Adrenal gland (tissue), 9 donors: ENCODE measurements at regions not wholly inside any gene's neighbourhood (a gene's known extent, or its start where the extent isn't known, plus 50 kb on each side); places are given as distances from the start of the nearest gene placed in this dataset.

Experiments used
- DNase-seq, 7 donors: peaks; one replicate each; pipeline ENCODE4 v3.0.0-alpha.2; 2019 to 2020
- H3K27ac ChIP-seq, 5 donors: fragments of 200-600 bp; sonication (generic) in 4 of 5; 1 replicate in 3 of 5; 2 replicates in 2 of 5; pipeline versions ENCODE4 v1.5.1 to v1.8.0; 2016 to 2020; ENCODE audit warnings: mild to moderate bottlenecking in 1 of 5
- H3K27me3 ChIP-seq: fragments of 200-600 bp; 2 replicates; pipeline ENCODE4 v1.8.0; 2021
- H3K36me3 ChIP-seq, 2 donors: fragments of 200-600 bp; replicated peaks in 1 of 2; 1 replicate in 1 of 2; 2 replicates in 1 of 2; pipeline versions ENCODE4 v1.5.1 to v1.8.0; 2018 to 2022
- H3K4me1 ChIP-seq, 2 donors: fragments of 200-600 bp; replicated peaks in 1 of 2; 1 replicate in 1 of 2; 2 replicates in 1 of 2; pipeline versions ENCODE4 v1.5.1 to v1.8.0; 2018 to 2021
- H3K4me3 ChIP-seq, 4 donors: fragments of 200-600 bp; sonication (generic) in 3 of 4; one replicate each; pipeline ENCODE4 v1.5.1; 2016 to 2018
- H3K9me3 ChIP-seq, 3 donors: fragments of 200-600 bp; sonication (generic) in 1 of 3; replicated peaks in 1 of 3; 1 replicate in 2 of 3; 2 replicates in 1 of 3; pipeline versions ENCODE4 v1.5.1 to v1.8.0; 2016 to 2021
- CTCF ChIP-seq, 6 experiments: fragments of 450-650 bp in 4 of 6; fragments of 200-600 bp in 2 of 6; sonication (generic) in 1 of 6; IDR thresholded peaks; 1 replicate in 5 of 6; 2 replicates in 1 of 6; pipeline versions ENCODE4 v1.5.1 to v1.8.0; 2016 to 2021; ENCODE audit warnings: antibody characterized with exemption in 6 of 6, mild to moderate bottlenecking in 2 of 6, moderate library complexity in 1 of 6
- POLR2A ChIP-seq, 2 donors: fragments of 450-650 bp; IDR thresholded peaks; one replicate each; pipeline ENCODE4 v1.6.1; 2017; ENCODE audit warnings: antibody characterized with exemption in 2 of 2, mild to moderate bottlenecking in 2 of 2, moderate library complexity in 1 of 2
- WGBS, 4 donors: extraction: QIAGEN DNeasy Blood & Tissue Kit in 2 of 4; methylation state at CpG; one replicate each; pipeline versions ENCODE4 v1.1.5 to v1.1.7; 2013 to 2017; 5-methylcytosine and 5-hydroxymethylcytosine counted together
- intact Hi-C, 2 donors: fragments of 100-400 bp; cut with DNase I; formaldehyde crosslinking; loops; one replicate each; pipeline versions ENCODE4 v1.14.1 to v1.15.0; 2022 to 2023
- donor health status: healthy with polysubstance abuse.
- donor health status: Bipolar disorder and iron deficiency.
- donor health status: DM: yes; HTN: yes; CAD: no.
- donor health status: DM: no; HTN: no; CAD: no.
- donor health status: DM: no; HTN: no; CAD: no.

DNA sequence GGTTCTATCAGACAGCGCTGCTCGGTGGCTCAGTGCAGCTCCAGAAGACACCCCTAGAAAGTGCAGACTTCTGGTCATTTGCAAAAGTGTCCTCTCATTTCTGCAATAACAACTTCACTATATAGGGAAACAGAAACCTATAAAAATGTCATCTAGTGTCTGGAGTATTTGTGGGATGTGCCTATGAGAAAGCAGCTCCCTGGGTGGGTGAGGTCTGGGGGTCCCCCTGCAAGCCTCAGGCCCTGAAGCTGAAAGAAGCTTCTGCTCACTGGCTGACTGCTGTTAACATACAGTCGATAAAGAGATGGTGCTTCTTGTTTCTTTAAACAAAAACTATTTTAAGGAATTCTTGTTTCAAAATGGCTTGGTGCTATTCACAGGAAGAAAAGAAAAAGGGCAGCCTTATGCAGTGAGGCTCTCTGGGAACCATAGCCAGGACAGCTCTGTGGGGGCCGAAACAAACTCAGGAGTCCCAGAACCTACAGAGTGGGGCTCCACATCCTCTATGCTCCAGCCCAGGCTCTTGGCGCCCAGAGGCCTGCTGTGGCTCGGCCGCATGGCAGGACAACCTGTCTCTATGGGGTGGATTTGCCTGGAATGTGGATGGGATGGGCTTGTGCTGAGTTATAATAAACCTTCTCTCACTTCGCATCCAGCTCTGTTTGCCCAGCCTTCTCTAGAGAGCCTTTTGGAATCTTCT is 109.7 kb downstream of the BANF2 start:
- Histone ChIP-seq H3K27ac (peak overlapping the region in 1 of 5 donors; percentile 1), H3K36me3 (no peaks in the 10 kb centered on the region), H3K9me3 (no peaks in the 10 kb centered on the region), H3K4me3 (no peak overlapping the region), H3K4me1 (peaks cover 0 to 8% of the 10 kb centered on the region in 2 donors), H3K27me3 (no peaks in the 10 kb centered on the region)
- no peak for TF ChIP-seq CTCF (IDR thresholded peaks at IDR 0.05)
- no peak for TF ChIP-seq POLR2A (IDR thresholded peaks at IDR 0.05)
- DNase-seq: no peak
- intact Hi-C loops: no loop called here
- WGBS, 4 donors: 78 to 88% (median 80%) methylated on average over 7 to 8 of the region's 8 CpGs

GRCh38 chr20:17808782-17809181 is 109.0 kb downstream of the BANF2 start:
- Histone ChIP-seq H3K4me3 (no peak overlapping the region), H3K9me3 (no peaks in the 10 kb centered on the region), H3K4me1 (peaks cover 0 to 8% of the 10 kb centered on the region in 2 donors), H3K27ac (peak overlapping the region in 2 of 5 donors; percentile 74 to 77), H3K36me3 (no peaks in the 10 kb centered on the region), H3K27me3 (no peaks in the 10 kb centered on the region)
- intact Hi-C loops: no loop called here
- 47 to 65% (median 57%) methylated on average over 4 to 5 of the region's 5 CpGs for WGBS, 4 donors
- no peak for TF ChIP-seq POLR2A (IDR thresholded peaks at IDR 0.05)
- no peak for TF ChIP-seq CTCF (IDR thresholded peaks at IDR 0.05)
- DNase-seq: peak in 2 of 7 donors; percentile 9 to 31

DNA sequence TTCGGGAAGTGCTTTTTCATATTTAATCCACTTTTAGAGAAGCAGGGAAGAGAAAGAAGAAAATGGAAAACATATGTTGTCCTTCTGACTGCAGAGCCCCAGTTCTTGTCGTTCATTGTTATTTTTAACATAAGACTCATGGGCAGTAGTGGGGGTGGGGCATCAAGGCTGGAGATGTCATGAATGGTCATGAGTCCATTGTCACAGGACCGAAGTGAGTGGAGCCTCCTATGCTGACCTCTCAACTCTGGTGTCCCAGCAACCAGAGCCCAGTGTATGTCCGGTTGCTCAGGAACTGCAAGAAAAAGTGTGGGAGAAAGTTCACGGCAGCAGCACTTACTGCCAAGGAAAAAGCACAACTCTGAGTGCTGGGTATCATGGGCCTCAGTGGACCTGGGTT is 108.6 kb downstream of the BANF2 start:
- Histone ChIP-seq H3K36me3 (no peaks in the 10 kb centered on the region), H3K4me1 (peaks cover 0 to 8% of the 10 kb centered on the region in 2 donors), H3K9me3 (no peaks in the 10 kb centered on the region), H3K4me3 (no peak overlapping the region), H3K27me3 (no peaks in the 10 kb centered on the region), H3K27ac (peak overlapping the region in 3 of 5 donors; percentile 13 to 77 (median 74))
- DNase-seq: peak; percentile 35 to 84 (median 64)
- WGBS, 4 donors: 46 to 49% (median 48%) methylated on average over 5 of the region's 5 CpGs
- intact Hi-C loops: no loop called here
- TF ChIP-seq POLR2A (IDR thresholded peaks at IDR 0.05) (no peak), CTCF (IDR thresholded peaks at IDR 0.05) (no peak)

GRCh38 chr20:17807651-17808050 is 107.9 kb downstream of the BANF2 start:
- no peaks in the 10 kb centered on the region for H3K27me3 ChIP-seq
- no peaks in the 10 kb centered on the region for H3K9me3 ChIP-seq
- WGBS, 4 donors: 30 to 41% (median 36%) methylated on average over 2 of the region's 2 CpGs
- H3K27ac ChIP-seq: peak overlapping the region in 3 of 5 donors; percentile 19 to 80 (median 74)
- intact Hi-C loops: no loop called here
- H3K4me1 ChIP-seq: peaks cover 0 to 8% of the 10 kb centered on the region in 2 donors
- DNase-seq: peak in 1 of 7 donors; percentile 39
- no peaks in the 10 kb centered on the region for H3K36me3 ChIP-seq
- no peak for TF ChIP-seq POLR2A (IDR thresholded peaks at IDR 0.05)
- TF ChIP-seq CTCF (IDR thresholded peaks at IDR 0.05): no peak
- H3K4me3 ChIP-seq: no peak overlapping the region
